ENCODE measurements at regions not wholly inside any gene's neighbourhood (a gene's known extent, or its start where the extent isn't known, plus 50 kb on each side); places are given as distances from the start of the nearest gene placed in this dataset.

DNA sequence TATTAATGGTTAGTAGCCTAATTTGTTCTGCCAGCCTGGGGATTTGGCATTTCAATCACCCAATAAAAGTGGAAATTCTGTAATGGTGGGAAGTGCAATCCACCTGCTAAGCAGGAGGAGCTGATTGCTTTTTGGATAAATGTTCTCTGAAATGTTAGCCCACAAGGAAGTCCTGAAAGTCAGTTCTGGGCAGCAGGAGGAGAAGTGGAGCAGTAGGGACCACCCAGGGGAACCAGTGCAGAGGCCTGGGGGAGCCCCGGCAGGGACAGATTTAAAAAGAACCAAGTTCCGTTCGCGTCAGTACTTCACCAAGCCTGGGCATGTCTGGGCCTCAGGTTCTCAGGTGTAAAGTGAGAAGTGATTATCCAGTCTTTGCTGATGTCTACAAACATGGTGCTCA lies 248.5 kb upstream of the RAB6C start:
- no peak overlapping the region for H3K4me3 ChIP-seq (ENCODE audit: low read depth, low read length)
- in situ Hi-C loops (cut with HindIII; ENCODE audit: low sequenced_read_pairs): no loop called here
- DNase-seq (ENCODE audit: low read depth, low spot score): no peak
- TF ChIP-seq CTCF (IDR thresholded peaks at IDR 0.05; ENCODE audit: low read depth, low read length): no peak

DNA sequence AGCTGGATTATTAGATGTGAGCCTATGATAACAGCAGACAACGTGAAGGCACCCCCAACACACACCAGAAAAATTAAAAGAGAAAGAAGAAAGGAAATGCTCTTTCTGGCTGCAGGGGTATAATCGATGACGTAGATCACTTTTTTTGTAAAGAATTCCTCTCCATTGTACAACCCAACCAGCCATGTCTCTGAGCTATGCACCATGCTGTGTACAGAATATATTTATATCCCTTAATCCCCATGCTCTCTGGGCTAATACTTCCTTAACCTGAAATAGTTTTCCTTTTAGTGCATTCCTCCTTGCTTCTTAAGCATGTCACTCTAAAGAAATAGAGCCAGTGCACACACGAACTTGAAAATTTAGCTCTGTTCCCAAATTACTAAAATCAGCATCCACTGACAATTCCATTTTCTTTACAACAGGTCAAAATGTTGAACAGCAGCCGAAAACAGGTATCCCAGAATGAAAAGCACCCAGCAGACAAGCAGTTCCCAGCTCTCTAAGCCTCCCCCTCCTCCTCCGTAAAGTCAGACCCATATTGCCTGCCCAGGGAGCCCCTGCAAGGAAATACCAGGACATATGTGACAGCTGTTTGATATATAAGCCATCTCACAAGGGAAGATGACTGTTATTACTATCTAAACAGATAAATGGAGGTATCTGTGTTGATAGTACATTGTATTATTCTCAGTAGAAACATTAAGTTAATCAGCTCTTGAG lies 247.4 kb upstream of the RAB6C start:
- no peak overlapping the region for H3K4me3 ChIP-seq (ENCODE audit: low read depth, low read length)
- no peak for TF ChIP-seq CTCF (IDR thresholded peaks at IDR 0.05; ENCODE audit: low read depth, low read length)
- DNase-seq (ENCODE audit: low read depth, low spot score): no peak
- in situ Hi-C loops (cut with HindIII; ENCODE audit: low sequenced_read_pairs): no loop called here

DNA sequence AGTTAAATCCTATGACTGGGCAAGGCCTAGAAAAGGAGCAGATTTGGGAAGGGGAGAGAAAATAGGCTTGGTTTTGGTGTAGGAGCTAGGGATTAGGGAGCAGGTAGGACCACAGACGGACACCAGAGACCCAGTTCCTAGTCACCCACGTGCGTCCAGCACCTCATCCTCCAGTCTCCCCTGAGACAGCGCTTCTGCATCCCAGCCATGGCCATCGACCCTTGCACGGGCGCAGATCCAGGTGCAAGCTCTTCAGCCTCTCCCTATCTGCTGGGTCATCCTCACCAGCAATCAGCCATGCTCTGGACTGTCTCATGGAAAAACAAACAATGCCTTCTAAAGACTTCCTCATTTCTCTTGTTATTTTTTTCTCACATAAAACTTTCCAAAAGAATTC lies 246.8 kb upstream of the RAB6C start:
- no peak overlapping the region for H3K4me3 ChIP-seq (ENCODE audit: low read depth, low read length)
- in situ Hi-C loops (cut with HindIII; ENCODE audit: low sequenced_read_pairs): no loop called here
- no peak for TF ChIP-seq CTCF (IDR thresholded peaks at IDR 0.05; ENCODE audit: low read depth, low read length)
- DNase-seq (ENCODE audit: low read depth, low spot score): no peak

DNA sequence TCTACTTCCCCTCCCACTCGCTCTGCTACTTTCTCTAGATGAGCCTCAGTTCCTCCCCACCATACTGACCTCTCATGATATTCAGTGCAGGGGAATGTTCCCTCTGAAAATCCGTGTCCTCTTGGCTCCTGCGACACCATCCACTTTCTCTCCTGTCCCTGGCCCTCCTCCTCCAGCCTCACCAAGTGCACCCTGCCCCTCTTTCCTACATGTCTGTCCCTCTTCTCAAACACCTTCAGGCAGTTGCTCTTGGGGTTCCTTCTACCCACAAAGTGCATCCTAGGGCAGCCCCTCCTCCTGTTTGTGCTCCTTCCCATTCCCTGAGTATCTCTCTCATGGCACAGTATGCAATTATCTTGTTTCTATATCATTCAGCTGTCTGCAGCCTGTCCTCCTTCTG lies 246.4 kb upstream of the RAB6C start:
- DNase-seq (ENCODE audit: low read depth, low spot score): no peak
- in situ Hi-C loops (cut with HindIII; ENCODE audit: low sequenced_read_pairs): no loop called here
- no peak for TF ChIP-seq CTCF (IDR thresholded peaks at IDR 0.05; ENCODE audit: low read depth, low read length)
- H3K4me3 ChIP-seq (ENCODE audit: low read depth, low read length): no peak overlapping the region

- no peak overlapping the region for H3K4me3 ChIP-seq (ENCODE audit: low read depth, low read length)
- in situ Hi-C loops (cut with HindIII; ENCODE audit: low sequenced_read_pairs): no loop called here
- DNase-seq (ENCODE audit: low read depth, low spot score): no peak
- no peak for TF ChIP-seq CTCF (IDR thresholded peaks at IDR 0.05; ENCODE audit: low read depth, low read length)
These were observed 245.9 kb upstream of the RAB6C start for GRCh38 chr2:129733579-129733978.

- no peak for DNase-seq (ENCODE audit: low read depth, low spot score)
- H3K4me3 ChIP-seq (ENCODE audit: low read depth, low read length): no peak overlapping the region
- no peak for TF ChIP-seq CTCF (IDR thresholded peaks at IDR 0.05; ENCODE audit: low read depth, low read length)
- in situ Hi-C loops (cut with HindIII; ENCODE audit: low sequenced_read_pairs): no loop called here
These were observed 245.0 kb upstream of the RAB6C start for GRCh38 chr2:129734343-129735034.
